Activated T-helper 1 cell treated with anti-CD3 and anti-CD28 coated beads, Interleukin-2, amount 50 U/mL, for 16 hours (primary cell): ENCODE measurements at regions not wholly inside any gene's neighbourhood (a gene's known extent, or its start where the extent isn't known, plus 50 kb on each side); places are given as distances from the start of the nearest gene placed in this dataset.

ENCODE experiments used
- DNase-seq, 2 donors: peaks; one replicate each; pipeline ENCODE4 v3.0.0-alpha.2; 2020; ENCODE audit warnings: low read depth in 1 of 2, low spot score in 1 of 2

DNA sequence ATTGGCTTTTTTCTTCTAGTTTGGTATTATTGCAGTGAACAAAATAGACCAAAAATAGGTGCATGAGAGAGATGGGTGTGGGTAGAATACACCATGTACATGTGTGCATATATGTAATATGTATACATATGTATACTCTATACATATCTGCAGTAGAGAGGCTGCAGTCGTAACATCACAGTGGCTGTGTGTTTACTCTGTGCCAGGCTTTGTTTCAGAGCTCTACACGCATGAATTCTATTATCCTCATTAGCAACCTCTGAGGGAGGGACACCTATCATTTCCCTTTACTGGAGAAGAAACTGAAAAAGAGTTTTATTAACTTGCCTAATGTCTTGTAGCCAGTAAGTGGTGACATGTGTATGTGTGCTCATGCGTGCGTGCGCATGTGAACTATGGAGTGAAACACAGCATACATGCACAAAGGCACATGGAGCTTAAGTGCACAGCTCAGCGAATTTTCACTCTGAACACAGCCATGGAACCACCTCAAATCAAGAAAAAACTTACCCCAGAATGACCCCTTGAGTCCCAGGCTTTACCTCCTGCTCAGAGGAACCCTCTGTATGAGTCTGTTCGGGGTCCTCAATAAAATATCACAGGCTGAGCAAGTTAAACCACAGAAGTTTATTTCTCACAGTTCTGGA is 452.5 kb downstream of the CDH26 start:
- DNase-seq = no peak

DNA sequence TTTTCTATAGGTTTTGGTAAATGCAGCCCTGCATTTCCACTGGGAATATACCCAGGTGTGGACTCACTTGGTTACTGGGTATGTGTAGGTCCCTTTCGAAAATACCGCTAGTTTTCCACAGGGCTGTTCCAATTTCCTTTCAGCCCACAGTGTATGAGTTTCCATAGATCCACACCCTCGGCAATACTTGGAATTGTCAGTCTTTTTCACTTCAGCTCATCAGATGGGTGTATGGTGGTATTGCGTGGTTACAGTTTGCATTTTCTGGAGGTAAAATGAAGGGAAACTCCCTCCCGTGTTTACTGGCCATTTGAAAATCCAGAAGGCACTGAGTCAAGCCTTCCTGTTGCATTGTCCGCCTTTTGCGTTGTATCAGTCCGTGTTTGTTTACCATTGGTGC is 453.6 kb downstream of the CDH26 start:
- DNase-seq = no peak

GRCh38 chr20:60420676-60421229 is 462.5 kb downstream of the CDH26 start:
- no peak for DNase-seq

DNA sequence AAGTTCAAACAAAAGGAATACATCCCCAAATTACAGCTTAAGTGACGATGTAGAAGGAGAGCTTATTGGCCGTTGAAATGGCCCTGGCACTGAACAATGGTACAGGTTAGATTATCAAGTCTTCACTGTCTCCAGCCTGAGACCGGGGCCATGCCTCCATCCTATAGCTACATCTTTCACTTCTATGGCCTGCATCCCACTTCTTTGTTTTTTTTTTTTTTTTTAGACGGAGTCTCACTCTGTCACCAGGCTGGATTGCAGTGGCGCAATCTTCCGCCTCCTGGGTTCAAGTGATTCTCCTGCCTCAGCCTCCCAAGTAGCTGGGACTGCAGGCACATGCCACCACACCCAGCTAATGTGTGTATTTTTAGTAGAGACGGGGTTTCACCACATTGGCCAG is 464.6 kb downstream of the CDH26 start:
- no peak for DNase-seq

DNA sequence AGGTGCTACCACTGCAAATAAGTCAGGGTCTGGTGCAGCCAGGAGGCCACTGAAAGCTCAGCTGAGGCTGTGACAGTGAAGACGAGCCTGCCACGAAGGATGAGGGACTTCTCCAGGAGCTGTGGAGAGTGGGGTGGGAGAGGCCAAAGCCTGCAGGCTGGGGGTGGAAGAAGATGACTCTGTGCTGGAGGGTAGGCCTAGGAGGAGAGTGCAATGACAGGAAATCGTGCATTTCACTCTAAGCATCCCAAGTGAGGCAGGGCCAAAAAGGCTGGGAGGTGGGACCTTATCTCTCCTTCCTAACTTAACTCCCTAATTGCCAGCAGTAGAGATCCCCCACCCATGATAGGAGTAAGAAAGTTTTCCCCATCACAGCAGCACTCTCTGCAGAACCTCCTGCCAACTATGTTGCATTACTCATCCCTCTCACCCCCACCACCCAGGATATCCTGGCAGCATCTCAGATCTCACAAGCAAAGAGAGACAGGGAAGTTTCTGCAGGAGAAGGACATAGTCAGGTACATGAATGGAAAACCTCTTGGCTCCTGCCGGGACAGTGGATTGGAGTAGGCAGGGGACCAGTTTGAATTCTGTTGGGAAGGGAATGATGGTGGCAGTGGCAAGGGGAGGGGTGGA is 466.2 kb downstream of the CDH26 start:
- no peak for DNase-seq

DNA sequence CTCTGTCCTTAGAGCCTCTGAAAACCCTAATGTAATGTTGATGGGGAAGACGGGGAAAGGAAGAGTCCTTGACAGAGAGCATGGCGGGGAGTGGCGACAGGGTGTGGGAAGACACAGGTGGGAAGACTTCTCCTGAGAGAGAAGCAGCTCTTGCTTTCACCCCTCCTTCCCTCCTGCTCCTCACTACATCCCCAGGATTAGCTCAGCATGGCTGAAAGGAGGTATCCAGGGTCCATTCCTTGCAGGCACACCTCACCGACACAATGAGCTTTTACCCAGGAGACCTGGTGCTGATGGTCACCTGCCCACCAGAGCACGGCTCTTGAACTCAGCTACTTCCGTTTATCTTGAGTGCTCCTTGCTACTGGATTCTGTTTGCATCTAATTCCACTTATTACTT is 469.3 kb downstream of the CDH26 start:
- no peak for DNase-seq

DNA sequence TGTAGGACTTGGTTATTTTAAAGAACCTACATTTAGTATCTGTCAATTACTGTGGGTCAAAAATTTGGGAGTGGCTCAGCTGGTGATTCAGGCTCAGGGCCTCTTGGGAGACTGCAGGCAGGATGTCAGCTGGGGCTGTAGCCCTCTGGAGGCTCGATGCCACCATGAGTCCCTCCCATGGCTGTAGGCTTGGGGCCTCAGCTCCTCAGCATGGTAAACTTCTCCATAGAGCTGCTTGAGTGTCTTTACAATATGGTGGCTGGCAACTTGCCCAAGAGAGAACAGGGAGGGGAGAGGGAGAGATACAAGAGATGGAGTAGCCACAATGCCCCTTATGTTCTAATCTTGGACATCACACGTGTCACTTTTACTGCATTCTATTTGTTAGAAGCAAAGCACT is 470.4 kb downstream of the CDH26 start:
- DNase-seq = no peak

DNA sequence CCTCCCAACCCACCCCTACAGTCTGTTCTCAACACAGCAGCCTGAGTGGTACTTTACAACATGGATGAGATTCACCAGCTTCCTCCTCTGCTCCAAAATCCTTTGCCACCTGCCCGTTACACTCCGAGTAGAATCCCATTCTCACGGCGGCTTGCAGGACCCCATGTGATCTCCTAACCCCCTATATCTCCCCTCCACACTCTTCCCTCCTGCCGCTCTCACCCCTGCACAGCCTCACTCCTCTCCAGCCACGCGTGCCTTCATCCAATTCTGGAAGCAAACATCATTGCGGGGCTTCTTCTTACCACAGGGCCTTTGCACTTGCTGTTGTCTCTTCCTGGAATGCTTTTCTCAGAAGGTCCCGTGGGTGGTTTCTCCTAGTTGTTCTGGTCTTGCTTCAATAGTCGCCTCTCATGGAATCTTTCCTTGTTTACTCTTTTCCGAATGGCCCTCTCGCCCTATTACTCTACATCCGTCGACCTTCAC is 472.3 kb downstream of the CDH26 start:
- no peak for DNase-seq

DNA sequence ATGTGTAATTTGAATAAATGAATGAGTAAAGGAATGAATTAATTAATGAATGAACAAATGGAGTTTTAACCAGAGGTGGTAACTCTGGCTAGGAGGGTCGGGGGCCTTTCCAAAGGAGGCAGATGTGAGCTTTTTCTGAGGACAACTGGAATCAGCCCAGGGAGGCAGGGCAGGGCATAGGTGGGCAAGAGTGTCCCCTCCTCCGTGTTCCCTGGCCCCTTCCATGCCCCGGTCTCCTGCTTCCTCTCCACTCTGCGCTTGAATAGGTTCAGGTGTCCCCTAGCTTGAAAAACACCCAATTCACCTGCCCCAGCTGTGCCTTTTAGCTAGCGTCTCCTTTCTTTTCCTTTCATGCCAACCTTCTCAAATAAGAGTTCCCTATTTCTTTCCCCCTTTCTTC is 473.1 kb downstream of the CDH26 start:
- no peak for DNase-seq

GRCh38 chr20:60437418-60437817 is 479.2 kb downstream of the CDH26 start:
- DNase-seq = no peak

DNA sequence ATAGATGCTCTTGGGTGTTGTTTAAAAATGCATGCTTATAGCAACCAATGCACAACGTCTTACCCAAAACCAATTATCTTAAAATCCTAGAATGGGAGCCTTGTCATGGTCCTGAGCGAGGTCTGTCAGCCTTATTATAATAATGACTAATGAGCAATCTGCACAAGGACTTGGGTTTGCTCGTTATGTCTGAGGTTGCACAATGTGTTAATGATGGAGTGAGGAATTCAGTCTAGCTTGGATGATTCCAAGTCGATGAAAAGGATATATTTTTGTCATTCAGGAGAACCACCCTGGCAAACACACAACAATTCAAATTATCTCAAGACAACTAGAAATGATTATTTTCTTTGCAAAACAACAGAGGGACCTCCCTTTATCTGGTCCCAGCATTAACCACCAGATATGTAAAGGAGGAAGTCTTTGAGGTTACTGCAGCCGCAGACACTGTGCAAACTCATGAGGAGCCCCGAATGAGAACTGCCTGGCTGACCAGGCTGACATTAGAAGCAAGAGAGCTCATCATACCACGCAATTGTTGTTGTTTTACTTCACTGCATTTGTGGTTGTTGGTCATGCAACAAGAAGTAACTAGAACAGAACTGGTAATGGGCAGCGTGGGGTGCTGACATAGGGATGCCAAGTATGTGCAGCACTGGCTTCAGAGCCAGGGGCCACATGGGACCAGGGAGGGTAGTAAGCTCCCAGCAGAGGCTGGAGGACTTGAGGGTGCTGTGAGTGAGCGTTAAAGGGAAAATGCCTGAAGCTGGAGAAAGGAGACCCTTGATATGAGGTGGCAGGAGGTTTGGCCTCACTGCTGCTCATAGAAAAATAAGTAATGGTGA is 488.3 kb downstream of the CDH26 start:
- DNase-seq = no peak

GRCh38 chr20:60447703-60448102 is 489.5 kb downstream of the CDH26 start:
- DNase-seq = no peak

DNA sequence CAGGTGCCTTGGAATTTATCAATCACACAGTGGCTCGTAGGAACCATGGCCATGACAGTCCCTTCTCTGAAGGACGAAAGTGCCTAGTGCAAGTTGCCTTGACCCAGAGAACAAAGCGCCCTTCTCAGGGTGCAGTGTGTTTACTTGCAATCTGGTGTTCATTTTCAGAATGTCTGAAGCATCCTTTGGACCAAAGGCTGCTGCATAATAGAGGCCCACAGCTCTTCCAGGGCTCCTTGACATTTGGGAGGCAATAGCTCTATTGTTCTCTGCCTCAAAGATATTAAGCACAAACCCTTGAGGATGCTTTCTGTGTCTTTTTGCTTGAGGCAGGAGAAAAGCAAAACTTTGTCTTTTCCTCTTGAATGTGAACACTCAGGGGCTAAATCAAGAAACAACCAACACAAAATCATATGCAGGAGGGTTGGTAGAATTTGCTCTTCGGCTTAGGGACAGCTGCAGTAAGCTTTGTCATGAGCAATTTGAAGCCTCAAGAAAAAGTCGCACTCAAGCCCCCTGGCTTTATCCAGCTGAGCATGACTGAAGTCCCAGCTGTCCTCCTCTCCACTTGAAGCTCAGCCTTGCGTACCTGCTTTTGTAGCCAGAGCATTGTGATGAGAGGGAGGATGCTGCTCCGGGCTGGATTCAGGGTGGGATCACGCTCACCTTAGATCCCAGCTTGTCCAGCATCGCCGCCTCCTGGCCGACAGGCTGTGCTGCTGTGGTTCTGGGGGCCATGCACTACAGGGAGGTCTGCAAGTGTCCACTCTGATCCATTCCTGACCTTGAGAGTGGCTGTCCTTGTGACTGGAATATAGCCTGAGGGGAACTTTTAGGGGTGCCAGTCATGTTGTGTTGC is 495.4 kb downstream of the CDH26 start:
- no peak for DNase-seq

DNA sequence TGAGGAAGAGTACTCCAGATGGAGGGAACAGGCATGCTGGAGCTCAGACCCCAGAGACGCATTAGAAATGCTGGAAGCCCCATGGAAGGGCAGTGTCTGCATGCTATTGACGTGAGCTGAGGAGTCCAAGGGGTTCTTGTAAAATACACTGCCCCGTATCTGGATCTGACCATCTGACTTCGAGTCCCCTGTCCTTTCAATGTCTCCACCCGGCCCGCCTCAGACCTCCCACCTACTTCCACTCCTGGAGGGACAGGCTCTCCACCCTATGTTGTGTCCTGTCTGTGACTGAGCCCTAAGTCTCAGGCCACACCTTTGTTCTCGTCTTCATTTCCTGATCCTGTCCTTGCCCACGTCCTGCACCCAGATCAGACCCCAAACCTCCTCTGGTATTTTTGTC is 496.3 kb downstream of the CDH26 start:
- DNase-seq = no peak

GRCh38 chr20:60455272-60455671 is 497.0 kb downstream of the CDH26 start:
- DNase-seq = no peak

DNA sequence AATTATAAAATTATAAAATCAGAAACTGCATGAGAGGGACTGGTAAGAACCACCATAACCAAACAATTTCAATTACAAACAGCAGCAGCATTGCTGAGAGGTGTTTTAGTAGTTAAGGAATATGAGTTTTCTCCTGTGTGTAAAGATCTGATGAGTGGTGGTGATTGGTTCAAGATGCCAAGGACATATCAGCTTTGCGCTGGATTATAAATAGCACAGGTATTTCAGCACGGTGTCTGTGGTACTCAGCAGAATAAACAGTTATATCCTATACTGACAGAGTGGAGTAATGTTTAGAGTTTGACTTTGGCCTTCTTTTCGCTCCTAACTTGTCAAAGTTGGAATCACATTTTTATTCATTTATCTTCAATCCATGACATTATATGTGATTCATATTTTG is 501.0 kb downstream of the CDH26 start:
- no peak for DNase-seq

- DNase-seq = no peak
These were observed 503.8 kb downstream of the CDH26 start for GRCh38 chr20:60461993-60462392.

DNA sequence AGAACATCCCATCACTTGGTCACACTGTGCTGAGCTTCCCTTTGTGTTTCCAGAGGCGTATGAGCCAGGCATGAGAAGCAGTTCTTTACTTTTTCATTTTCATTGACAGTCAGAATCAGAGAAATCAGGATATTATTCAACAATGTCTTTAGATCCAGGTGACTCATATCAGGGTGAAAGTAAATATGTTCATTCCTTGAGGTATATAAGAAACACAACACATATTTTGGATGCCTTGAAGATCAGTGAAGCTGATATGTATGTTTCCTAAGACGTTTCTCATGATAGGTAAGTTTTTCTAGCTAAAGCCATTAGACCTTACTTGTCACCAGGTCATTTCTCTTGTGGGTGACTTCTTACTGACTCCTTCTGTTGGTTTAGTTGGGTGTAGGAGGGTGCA is 505.6 kb downstream of the CDH26 start:
- DNase-seq = no peak

GRCh38 chr20:60465439-60465838 is 507.2 kb downstream of the CDH26 start:
- no peak for DNase-seq

DNA sequence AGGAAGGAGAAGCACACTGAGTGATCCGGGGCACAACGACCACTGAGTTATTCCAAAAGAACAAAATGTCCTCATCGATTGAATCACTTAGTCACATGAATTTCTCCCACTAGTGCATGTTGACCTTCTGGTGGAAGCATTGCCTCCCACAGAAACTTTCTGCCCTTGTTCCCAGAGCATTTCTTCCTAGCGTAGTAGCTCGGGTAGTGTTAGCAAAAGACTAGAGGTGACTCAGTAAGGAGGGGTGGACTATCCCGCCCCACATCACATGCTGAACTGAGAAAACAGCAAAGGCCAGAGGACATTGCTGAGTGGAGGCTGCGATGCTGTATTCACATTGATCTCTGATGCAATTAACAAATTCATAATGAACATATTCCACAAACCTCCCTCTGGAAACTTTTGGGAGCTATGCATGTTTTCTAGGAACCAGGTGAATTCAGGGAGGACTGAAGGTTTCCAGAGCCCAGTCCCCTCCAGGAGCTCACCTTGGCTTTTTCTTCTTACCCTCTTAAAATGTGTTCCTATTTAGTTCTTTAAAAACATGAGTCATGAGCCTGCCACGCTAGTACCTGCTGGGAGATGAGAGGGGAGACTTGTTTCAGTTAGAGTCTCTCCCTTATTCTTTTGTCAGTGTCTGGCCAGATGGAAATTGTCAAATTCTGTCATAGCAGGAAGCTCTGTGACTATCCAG is 507.9 kb downstream of the CDH26 start:
- no peak for DNase-seq

- no peak for DNase-seq
These were observed 508.4 kb downstream of the CDH26 start for GRCh38 chr20:60466687-60467022.
